ENCODE measurements at regions not wholly inside any gene's neighbourhood (a gene's known extent, or its start where the extent isn't known, plus 50 kb on each side); places are given as distances from the start of the nearest gene placed in this dataset.

DNA sequence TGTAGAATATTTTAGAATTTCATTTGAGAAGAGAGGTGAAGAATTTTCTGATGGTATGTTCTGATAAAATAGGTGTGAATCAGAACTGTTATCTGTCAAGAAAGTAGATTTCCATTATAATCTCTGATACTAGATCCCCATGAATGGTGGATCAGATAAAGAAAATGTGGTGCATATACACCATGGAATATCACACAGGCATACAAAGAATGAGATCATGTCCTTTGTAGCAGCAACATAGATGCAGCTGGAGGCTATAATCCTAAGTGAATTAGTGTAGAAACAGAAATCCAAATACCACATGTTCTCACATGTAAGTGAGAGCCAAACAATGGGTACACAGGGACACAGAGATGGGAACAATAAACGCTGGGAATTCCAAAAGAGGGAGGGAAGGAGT is 372.0 kb upstream of the ATP2B1 start:
- Histone ChIP-seq H3K36me3 (no peaks in the 10 kb centered on the region), H3K27me3 (peaks cover 0 to 8% (median 0%) of the 10 kb centered on the region in 7 donors), H3K27ac (no peak overlapping the region), H3K4me3 (no peak overlapping the region), H3K4me1 (no peaks in the 10 kb centered on the region), H3K9me3 (no peaks in the 10 kb centered on the region)
- TF ChIP-seq, protein P1, sequence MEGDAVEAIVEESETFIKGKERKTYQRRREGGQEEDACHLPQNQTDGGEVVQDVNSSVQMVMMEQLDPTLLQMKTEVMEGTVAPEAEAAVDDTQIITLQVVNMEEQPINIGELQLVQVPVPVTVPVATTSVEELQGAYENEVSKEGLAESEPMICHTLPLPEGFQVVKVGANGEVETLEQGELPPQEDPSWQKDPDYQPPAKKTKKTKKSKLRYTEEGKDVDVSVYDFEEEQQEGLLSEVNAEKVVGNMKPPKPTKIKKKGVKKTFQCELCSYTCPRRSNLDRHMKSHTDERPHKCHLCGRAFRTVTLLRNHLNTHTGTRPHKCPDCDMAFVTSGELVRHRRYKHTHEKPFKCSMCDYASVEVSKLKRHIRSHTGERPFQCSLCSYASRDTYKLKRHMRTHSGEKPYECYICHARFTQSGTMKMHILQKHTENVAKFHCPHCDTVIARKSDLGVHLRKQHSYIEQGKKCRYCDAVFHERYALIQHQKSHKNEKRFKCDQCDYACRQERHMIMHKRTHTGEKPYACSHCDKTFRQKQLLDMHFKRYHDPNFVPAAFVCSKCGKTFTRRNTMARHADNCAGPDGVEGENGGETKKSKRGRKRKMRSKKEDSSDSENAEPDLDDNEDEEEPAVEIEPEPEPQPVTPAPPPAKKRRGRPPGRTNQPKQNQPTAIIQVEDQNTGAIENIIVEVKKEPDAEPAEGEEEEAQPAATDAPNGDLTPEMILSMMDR (IDR thresholded peaks at IDR 0.05), result no peak
- ATAC-seq (no peak), DNase-seq (no peak)
- intact Hi-C loops (cut with DNase I), result no loop called here
- WGBS, 2 donors, result 30 to 36% methylated on average over 1 of the region's 1 CpG

DNA sequence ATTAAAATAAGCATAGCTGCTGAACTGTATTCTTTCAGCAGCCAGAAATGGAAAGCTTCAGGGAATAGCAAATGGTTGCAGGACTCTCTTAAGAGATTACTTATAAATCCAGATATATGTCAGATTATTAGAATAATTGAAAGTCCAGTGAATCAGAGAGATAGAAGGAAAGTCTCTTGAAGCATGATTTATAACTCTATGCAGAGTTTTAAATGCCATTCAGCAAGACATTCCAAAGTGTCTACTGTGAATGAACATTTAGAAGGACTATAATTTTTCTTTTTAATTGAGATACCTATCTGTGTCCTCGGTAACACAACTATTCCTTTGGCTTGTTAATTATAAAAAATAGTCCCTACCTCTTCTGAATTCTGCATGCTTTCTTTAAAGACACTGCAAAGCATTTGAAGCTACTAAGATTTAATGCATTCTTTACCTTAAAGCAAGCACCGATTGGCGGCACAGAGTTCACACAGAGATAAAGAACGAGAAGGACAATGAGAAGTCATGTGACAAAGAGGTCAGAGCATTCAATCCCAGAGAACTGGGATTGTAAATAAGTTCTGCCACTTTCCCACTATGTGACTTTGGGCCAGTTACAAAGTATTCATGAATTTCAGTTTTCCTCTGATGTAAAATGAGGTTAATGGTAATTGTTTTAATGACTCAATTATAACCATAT is 371.0 kb upstream of the ATP2B1 start:
- Histone ChIP-seq H3K27ac (no peak overlapping the region), H3K4me1 (no peaks in the 10 kb centered on the region), H3K4me3 (no peak overlapping the region), H3K36me3 (no peaks in the 10 kb centered on the region), H3K27me3 (peaks cover 0 to 8% (median 0%) of the 10 kb centered on the region in 7 donors), H3K9me3 (no peaks in the 10 kb centered on the region)
- TF ChIP-seq, protein P1 (IDR thresholded peaks at IDR 0.05), result no peak
- no peak for DNase-seq
- intact Hi-C loops (cut with DNase I), result no loop called here
- ATAC-seq, result no peak
- 76 to 77% methylated on average over 4 of the region's 4 CpGs for WGBS, 2 donors

DNA sequence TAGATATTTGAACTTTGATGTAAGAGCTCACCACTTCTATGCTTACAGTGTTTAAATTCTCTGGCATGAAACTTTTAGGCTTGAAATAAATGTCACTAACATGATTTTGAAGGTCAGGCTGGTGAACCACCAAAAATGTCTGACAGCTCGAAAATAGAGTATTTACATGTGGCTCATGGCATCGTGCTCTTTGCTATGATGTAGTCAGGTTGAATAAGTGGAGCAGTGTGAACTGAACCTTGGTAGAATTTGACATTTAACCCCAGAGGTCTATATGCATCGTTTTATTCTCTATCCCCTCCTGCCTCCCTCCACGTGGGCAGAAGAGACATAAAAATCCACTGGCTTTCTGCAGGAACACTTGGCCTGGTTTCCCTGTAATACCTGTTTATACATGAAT is 369.7 kb upstream of the ATP2B1 start:
- WGBS, 2 donors, result 83 to 92% methylated on average over 4 of the region's 4 CpGs
- ATAC-seq, result no peak
- intact Hi-C loops (cut with DNase I), result no loop called here

DNA sequence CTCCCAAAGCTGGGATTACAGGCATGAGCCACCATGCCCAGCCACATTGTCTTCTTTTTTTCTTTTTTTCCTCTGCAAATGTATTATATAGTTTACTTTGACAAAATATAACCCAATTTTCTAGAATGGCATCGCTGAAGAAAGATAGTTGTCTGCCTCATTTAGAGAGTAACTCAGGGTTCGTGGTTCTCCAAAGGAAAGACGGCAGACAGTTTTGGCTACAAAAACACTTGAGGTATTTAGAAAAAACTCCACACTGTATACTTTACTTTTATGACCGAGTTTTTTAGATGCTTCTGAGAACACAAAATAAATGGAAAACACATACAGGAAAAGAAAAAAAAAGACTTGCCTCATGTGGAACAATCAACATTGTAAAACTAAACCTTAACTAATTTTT is 369.1 kb upstream of the ATP2B1 start:
- 87 to 89% methylated on average over 4 of the region's 4 CpGs for whole genome bisulfite sequencing, 2 donors
- Histone ChIP-seq H3K27me3 (peaks cover 0 to 8% (median 0%) of the 10 kb centered on the region in 7 donors), H3K4me3 (no peak overlapping the region), H3K27ac (no peak overlapping the region), H3K9me3 (peaks cover 0 to 3% (median 0%) of the 10 kb centered on the region in 11 donors), H3K36me3 (no peaks in the 10 kb centered on the region), H3K4me1 (no peaks in the 10 kb centered on the region)
- intact Hi-C loops (cut with DNase I), result no loop called here
- DNase-seq (no peak), ATAC-seq (no peak)
- TF ChIP-seq, protein P1 (IDR thresholded peaks at IDR 0.05), result no peak

More for the DNA sequence above, 369.7 kb upstream of the ATP2B1 start:
- DNase-seq, result no peak
- no peaks in the 10 kb centered on the region for H3K4me1 ChIP-seq
- no peak overlapping the region for H3K27ac ChIP-seq
- no peak overlapping the region for H3K4me3 ChIP-seq
- TF ChIP-seq, protein P1 (IDR thresholded peaks at IDR 0.05), result no peak
- H3K27me3 ChIP-seq, result peaks cover 0 to 8% (median 0%) of the 10 kb centered on the region in 7 donors
- peaks cover 0 to 3% (median 0%) of the 10 kb centered on the region in 11 donors for H3K9me3 ChIP-seq
- H3K36me3 ChIP-seq, result no peaks in the 10 kb centered on the region

Measured in heart right ventricle (tissue), 16 donors.